NOMO-1 treated with DMSO at 0.1 percent for 48 hours (cell line): ENCODE measurements at regions not wholly inside any gene's neighbourhood (a gene's known extent, or its start where the extent isn't known, plus 50 kb on each side); places are given as distances from the start of the nearest gene placed in this dataset.
"Not testable (repeated sequence)": the region's sequence is repeated elsewhere in the genome, so short reads cannot be mapped to it uniquely, and the experiment has no call there.

Experiments used
- DNase-seq: peaks from one replicate; lab custom pipeline; 2025; ENCODE audit not compliant: unreplicated experiment; lab: John Stamatoyannopoulos, UW

- no peak for DNase-seq
Observed at GRCh38 chr12:111249018-111249370, 119.9 kb downstream of the PHETA1 start.

- DNase-seq: peak; percentile 89
Observed at GRCh38 chr12:111248236-111249017, 120.5 kb downstream of the PHETA1 start.

GRCh38 chr12:111247083-111247783 lies 121.7 kb downstream of the PHETA1 start:
- no peak for DNase-seq

- DNase-seq: no peak
Observed at GRCh38 chr12:111246477-111247011, 122.4 kb downstream of the PHETA1 start.

GRCh38 chr12:111245701-111246476 lies 123.0 kb downstream of the PHETA1 start:
- DNase-seq: no peak

GRCh38 chr12:111244673-111245072 lies 124.2 kb downstream of the PHETA1 start:
- DNase-seq: no peak

- not testable (repeated sequence) for DNase-seq
Observed at GRCh38 chr12:111242817-111243216, 126.1 kb downstream of the PHETA1 start.

- no peak for DNase-seq
Observed at GRCh38 chr12:111242184-111242583, 126.7 kb downstream of the PHETA1 start.

- DNase-seq: no peak
Observed at GRCh38 chr12:111240374-111240773, 128.5 kb downstream of the PHETA1 start.

GRCh38 chr12:111239235-111239634 lies 129.7 kb downstream of the PHETA1 start:
- DNase-seq: no peak

- DNase-seq: no peak
Observed at GRCh38 chr12:111238075-111238734, 130.7 kb downstream of the PHETA1 start.

- DNase-seq: not testable (repeated sequence)
Observed at GRCh38 chr12:111234491-111234890, 134.4 kb downstream of the PHETA1 start.

GRCh38 chr12:111233786-111234185 lies 135.1 kb downstream of the PHETA1 start:
- no peak for DNase-seq

- DNase-seq: no peak
Observed at GRCh38 chr12:111230649-111231048, 138.2 kb downstream of the PHETA1 start.

GRCh38 chr12:111228916-111229666 lies 139.8 kb downstream of the PHETA1 start:
- DNase-seq: no peak

- no peak for DNase-seq
Observed at GRCh38 chr12:111227476-111228420, 141.1 kb downstream of the PHETA1 start.

- no peak for DNase-seq
Observed at GRCh38 chr12:111226680-111227079, 142.2 kb downstream of the PHETA1 start.

GRCh38 chr12:111225307-111225706 lies 143.6 kb downstream of the PHETA1 start:
- no peak for DNase-seq
